ENCODE measurements at regions not wholly inside any gene's neighbourhood (a gene's known extent, or its start where the extent isn't known, plus 50 kb on each side); places are given as distances from the start of the nearest gene placed in this dataset.
A peak's percentile ranks its signal among the peaks of the same experiment; 100 is the strongest.

- TF ChIP-seq, protein P1, sequence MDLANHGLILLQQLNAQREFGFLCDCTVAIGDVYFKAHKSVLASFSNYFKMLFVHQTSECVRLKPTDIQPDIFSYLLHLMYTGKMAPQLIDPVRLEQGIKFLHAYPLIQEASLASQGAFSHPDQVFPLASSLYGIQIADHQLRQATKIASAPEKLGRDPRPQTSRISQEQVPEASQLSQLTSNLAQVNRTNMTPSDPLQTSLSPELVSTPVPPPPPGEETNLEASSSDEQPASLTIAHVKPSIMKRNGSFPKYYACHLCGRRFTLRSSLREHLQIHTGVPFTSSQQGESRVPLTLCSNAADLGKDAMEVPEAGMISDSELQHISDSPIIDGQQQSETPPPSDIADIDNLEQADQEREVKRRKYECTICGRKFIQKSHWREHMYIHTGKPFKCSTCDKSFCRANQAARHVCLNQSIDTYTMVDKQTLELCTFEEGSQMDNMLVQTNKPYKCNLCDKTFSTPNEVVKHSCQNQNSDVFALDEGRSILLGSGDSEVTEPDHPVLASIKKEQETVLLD (IDR thresholded peaks at IDR 0.05) = no peak
- TF ChIP-seq, protein P2, sequence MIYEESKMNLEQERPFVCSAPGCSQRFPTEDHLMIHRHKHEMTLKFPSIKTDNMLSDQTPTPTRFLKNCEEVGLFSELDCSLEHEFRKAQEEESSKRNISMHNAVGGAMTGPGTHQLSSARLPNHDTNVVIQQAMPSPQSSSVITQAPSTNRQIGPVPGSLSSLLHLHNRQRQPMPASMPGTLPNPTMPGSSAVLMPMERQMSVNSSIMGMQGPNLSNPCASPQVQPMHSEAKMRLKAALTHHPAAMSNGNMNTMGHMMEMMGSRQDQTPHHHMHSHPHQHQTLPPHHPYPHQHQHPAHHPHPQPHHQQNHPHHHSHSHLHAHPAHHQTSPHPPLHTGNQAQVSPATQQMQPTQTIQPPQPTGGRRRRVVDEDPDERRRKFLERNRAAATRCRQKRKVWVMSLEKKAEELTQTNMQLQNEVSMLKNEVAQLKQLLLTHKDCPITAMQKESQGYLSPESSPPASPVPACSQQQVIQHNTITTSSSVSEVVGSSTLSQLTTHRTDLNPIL (CRISPR knock-in tag; IDR thresholded peaks at IDR 0.05) = no peak
- TF ChIP-seq ATF1 (CRISPR knock-in tag; IDR thresholded peaks at IDR 0.05) (no peak), ATF1 (tag; IDR thresholded peaks at IDR 0.05) (no peak)
Observed at GRCh38 chr7:91713669-91714068, 166.8 kb downstream of the MTERF1 start (continued).

DNA sequence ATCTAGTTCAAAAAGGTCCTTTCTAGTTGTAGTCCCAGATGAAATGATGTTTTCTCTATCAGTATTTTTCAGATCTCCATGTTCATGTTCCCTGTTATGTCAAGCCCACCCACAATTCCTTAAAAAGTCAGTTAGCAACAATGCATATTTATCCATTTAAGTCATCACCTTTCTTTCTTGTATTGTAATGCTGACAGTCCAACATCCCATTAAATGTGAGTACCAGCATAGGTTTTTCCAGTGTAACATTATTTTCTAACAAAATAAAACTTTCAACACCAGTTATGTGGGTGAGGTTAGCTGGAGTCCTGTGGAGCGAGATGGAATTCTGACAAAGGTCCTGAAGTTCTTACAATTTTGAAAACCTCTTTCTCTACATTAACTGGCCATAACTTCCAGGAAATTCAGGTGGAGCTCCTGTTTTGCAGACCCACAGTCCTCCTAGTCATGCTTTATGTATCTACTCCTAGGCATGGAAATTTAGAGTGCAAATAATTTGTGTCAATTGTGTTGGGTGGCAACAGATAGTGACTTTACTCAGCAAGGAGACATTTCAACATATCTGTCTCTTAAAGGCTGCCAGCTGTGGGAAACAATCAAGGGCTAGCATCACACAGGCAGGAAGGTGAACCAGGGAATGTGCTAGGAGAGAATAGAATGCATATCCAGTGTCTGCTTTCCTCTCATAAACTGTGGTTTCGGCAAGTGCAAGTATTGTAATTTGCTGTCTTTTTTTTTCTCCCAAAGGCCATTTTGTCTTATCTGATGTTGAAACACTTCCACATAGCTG lies 162.6 kb downstream of the MTERF1 start:
- WGBS (ENCODE audit: insufficient coverage, low coverage, missing lambda C conversion rate) = 0% methylated on average over 2 of the region's 2 CpGs
- H3K79me2 ChIP-seq (ENCODE audit: control insufficient read depth, insufficient read depth, low read length) = no peaks in the 10 kb centered on the region
- POLR2A ChIA-PET = no interaction called here
- no peaks in the 10 kb centered on the region for H3K36me3 ChIP-seq (ENCODE audit: control insufficient read depth, insufficient read depth, low read length)
- H3K4me2 ChIP-seq (ENCODE audit: insufficient read depth, low read length) = no peak overlapping the region
- no peaks in the 10 kb centered on the region for H3K9me3 ChIP-seq (replicated peaks; ENCODE audit: control insufficient read depth, insufficient read depth, low read depth, low read length)
- no peaks in the 10 kb centered on the region for H3K27me3 ChIP-seq (ENCODE audit: control insufficient read depth in 2 of 2, insufficient read depth in 2 of 2, low read length in 2 of 2)
- BruUV-seq (replicated peaks) = no TSS peak
- no peaks in the 10 kb centered on the region for H4K20me1 ChIP-seq (replicated peaks; ENCODE audit: control insufficient read depth, insufficient read depth, low read length)
- intact Hi-C loops (cut with micrococcal nuclease) = loop anchor here (10.0 kb wide), 1 partner anchor 433 kb away; no protein-coding TSS in a partner anchor
- H2AFZ ChIP-seq (ENCODE audit: low read depth, low read length) = no peak overlapping the region
- in situ Hi-C loops (cut with MboI) = no loop called here
- DNase-seq (ENCODE audit: extremely low read depth in 1 of 4, low spot score in 3 of 4) (peak in 1 of 4 experiments; percentile 1), ATAC-seq (no peak), FAIRE-seq (no peak)
- H3K27ac ChIP-seq (ENCODE audit: extremely low read depth, low read depth, low read length) = no peak overlapping the region
- CTCF ChIA-PET (ENCODE audit: low intra/inter-chr PET ratio) = no interaction called here
- no peak for TF ChIP-seq FOXO4 (CRISPR knock-in tag; IDR thresholded peaks at IDR 0.05)
- H3K9ac ChIP-seq (ENCODE audit: insufficient read depth in 1 of 2, low read depth in 2 of 2, low read length in 2 of 2) = no peak overlapping the region
- H3K9me1 ChIP-seq (ENCODE audit: control insufficient read depth, insufficient read depth, low read length) = no peaks in the 10 kb centered on the region
- H3K4me3 ChIP-seq = no peak overlapping the region
- no peaks in the 10 kb centered on the region for H3K4me1 ChIP-seq (replicated peaks in 1 of 2; ENCODE audit: control insufficient read depth in 2 of 2, insufficient read depth in 2 of 2, low read length in 2 of 2)
